Glutamatergic neuron (in vitro differentiated cells): ENCODE measurements at regions not wholly inside any gene's neighbourhood (a gene's known extent, or its start where the extent isn't known, plus 50 kb on each side); places are given as distances from the start of the nearest gene placed in this dataset.
"Not testable (repeated sequence)": the region's sequence is repeated elsewhere in the genome, so short reads cannot be mapped to it uniquely, and the experiment has no call there.

Experiments used
- DNase-seq: peaks from one replicate; pipeline ENCODE4 v3.0.0; 2022
- H3K27ac Mint-ChIP-seq: one replicate; pipeline ENCODE4 v1.8.0; 2020; ENCODE audit warnings: mild to moderate bottlenecking, mixed read lengths, inconsistent platforms; ENCODE audit not compliant: unreplicated experiment
- H3K27me3 Mint-ChIP-seq: one replicate; pipeline ENCODE4 v1.8.0; 2020; ENCODE audit warnings: mild to moderate bottlenecking, moderate library complexity, mixed read lengths, inconsistent platforms; ENCODE audit not compliant: unreplicated experiment
- H3K36me3 Mint-ChIP-seq: one replicate; pipeline ENCODE4 v1.8.0; 2020; ENCODE audit warnings: mild to moderate bottlenecking, mixed read lengths, inconsistent platforms; ENCODE audit not compliant: unreplicated experiment
- H3K4me1 Mint-ChIP-seq: one replicate; pipeline ENCODE4 v1.8.0; 2020; ENCODE audit warnings: mild to moderate bottlenecking, low read depth, mixed read lengths, inconsistent platforms; ENCODE audit not compliant: unreplicated experiment
- H3K4me3 Mint-ChIP-seq: one replicate; pipeline ENCODE4 v1.8.0; 2020; ENCODE audit warnings: mild to moderate bottlenecking, mixed read lengths, inconsistent platforms; ENCODE audit not compliant: unreplicated experiment
- H3K9me3 Mint-ChIP-seq: one replicate; pipeline ENCODE4 v1.8.0; 2020; ENCODE audit warnings: mild to moderate bottlenecking, moderate library complexity, mixed read lengths, inconsistent platforms; ENCODE audit not compliant: unreplicated experiment
- TF ChIP-seq, protein P1 (sequence below): fragments of 200-600 bp; sonication (generic); IDR thresholded peaks from one replicate; pipeline ENCODE4 v1.5.0; 2021; ENCODE audit not compliant: partially characterized antibody, unreplicated experiment

DNA sequence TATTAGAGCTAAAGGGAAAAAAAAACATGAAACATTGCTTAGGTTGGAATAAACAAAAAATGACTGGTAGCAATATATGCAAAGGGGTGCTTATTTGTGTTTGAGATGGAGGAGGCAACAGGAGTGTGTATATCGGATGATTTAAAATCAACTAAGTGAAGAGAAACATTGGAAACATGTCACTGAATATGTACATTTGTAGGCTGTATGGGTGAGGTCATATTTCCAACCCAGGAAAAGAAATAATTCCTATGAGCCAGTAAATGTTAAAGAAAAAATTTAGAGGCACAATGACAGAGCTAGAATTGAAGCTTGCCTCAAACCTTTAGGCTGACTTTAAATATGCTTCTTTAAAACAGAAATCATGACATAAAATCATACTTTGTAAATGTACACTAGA, 709.0 kb upstream of the SEMA3D start:
- TF ChIP-seq, protein P1, sequence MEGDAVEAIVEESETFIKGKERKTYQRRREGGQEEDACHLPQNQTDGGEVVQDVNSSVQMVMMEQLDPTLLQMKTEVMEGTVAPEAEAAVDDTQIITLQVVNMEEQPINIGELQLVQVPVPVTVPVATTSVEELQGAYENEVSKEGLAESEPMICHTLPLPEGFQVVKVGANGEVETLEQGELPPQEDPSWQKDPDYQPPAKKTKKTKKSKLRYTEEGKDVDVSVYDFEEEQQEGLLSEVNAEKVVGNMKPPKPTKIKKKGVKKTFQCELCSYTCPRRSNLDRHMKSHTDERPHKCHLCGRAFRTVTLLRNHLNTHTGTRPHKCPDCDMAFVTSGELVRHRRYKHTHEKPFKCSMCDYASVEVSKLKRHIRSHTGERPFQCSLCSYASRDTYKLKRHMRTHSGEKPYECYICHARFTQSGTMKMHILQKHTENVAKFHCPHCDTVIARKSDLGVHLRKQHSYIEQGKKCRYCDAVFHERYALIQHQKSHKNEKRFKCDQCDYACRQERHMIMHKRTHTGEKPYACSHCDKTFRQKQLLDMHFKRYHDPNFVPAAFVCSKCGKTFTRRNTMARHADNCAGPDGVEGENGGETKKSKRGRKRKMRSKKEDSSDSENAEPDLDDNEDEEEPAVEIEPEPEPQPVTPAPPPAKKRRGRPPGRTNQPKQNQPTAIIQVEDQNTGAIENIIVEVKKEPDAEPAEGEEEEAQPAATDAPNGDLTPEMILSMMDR: no peak
- Mint-ChIP-seq H3K27me3 (no peaks in the 10 kb centered on the region), H3K9me3 (no peaks in the 10 kb centered on the region), H3K4me3 (no peak overlapping the region), H3K27ac (no peak overlapping the region), H3K36me3 (no peaks in the 10 kb centered on the region), H3K4me1 (no peaks in the 10 kb centered on the region)
- DNase-seq: no peak

DNA sequence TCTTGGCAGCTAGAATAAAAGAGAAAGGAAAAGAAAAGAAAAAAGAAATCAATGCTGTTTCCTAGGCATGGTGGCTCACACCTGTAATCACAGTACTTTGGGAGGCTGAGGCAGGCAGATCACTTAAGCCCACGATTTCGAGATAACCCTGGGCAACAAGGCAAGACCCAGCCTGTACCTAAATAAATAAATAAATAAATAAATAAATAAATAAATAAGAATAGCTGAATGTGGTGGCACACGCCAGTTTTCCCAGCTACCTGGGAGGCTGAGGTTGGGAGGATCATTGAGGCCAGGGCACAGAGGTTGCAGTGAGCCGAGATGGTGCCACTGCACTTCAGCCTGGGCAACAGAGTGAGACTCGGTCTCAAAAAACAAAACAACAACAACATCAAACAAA, 705.0 kb upstream of the SEMA3D start:
- H3K27ac Mint-ChIP-seq, H3K9me3 Mint-ChIP-seq, H3K4me1 Mint-ChIP-seq, H3K4me3 Mint-ChIP-seq, DNase-seq, H3K36me3 Mint-ChIP-seq, H3K27me3 Mint-ChIP-seq: not testable (repeated sequence)

DNA sequence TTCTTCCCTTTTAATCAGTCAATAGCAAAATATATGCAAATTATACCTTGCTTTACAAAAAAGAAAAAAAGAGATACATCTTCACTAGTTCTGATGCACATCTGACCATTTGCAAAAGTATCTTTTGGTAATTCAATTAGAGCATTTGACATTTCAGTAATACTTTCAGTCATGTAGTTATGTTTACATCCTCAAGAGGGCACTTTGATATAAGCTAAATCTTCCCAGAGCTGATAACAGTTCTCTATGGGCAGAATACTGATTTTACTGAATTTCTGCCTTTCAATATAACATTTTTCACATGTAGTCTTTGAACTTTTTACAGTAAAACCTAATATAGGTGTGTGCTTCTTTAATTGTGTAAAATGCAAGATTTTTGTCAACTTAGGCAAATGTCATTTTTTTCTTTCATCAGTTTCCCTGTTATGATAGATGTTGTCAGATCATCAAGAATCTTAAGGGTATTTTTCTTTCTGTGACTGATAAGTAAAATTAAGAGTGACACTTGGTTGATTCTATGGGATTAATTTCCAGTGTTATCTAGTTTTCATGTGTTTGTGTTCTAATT, 703.5 kb upstream of the SEMA3D start:
- Mint-ChIP-seq H3K27me3 (no peaks in the 10 kb centered on the region), H3K27ac (no peak overlapping the region), H3K9me3 (no peaks in the 10 kb centered on the region), H3K4me3 (no peak overlapping the region), H3K4me1 (no peaks in the 10 kb centered on the region), H3K36me3 (no peaks in the 10 kb centered on the region)
- no peak for DNase-seq
- TF ChIP-seq, protein P1: peak; percentile 83

DNA sequence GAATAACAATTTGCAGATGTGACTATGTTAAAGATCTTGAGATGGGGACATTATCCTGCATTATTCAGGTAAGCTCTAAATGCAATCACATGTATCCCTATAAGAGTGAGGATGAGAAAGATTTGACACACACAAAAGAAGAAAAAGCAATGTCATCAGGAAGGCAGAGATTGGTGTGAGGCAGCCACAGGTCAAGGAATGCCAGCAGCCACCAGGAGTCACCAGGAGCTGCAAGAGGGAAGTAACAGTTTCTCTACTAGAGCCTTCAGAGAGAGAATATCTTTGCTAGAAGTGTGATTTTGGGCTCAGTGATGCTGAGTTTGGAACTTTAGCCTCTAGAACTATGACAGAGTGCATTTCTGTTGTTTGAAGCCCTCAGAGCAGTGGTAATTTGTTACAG, 700.3 kb upstream of the SEMA3D start:
- H3K4me3 Mint-ChIP-seq: no peak overlapping the region
- no peaks in the 10 kb centered on the region for H3K36me3 Mint-ChIP-seq
- H3K9me3 Mint-ChIP-seq: no peaks in the 10 kb centered on the region
- TF ChIP-seq, protein P1: no peak
- H3K4me1 Mint-ChIP-seq: no peaks in the 10 kb centered on the region
- DNase-seq: no peak
- no peaks in the 10 kb centered on the region for H3K27me3 Mint-ChIP-seq
- no peak overlapping the region for H3K27ac Mint-ChIP-seq

DNA sequence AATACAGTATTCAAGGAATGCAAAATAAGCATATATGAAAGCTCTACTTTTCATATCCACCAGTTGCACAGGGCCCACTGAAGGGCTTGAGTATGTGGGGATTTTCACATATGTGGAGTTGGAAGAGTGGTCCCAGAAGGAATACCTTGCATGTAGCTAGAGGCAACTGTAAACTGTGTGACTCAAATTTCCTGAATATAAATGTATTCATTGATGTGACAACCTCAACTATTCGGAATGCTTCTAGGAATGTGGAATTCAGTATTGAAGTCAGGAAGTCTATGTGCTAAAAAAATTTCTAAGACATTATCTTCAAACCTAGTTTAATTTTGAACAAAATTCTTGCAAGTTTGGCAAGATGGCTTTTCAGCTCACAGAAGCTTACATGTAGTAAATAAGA, 695.5 kb upstream of the SEMA3D start:
- Mint-ChIP-seq H3K9me3 (peaks cover 1% of the 10 kb centered on the region), H3K4me1 (no peaks in the 10 kb centered on the region), H3K36me3 (no peaks in the 10 kb centered on the region), H3K27ac (no peak overlapping the region), H3K27me3 (no peaks in the 10 kb centered on the region), H3K4me3 (no peak overlapping the region)
- no peak for DNase-seq
- TF ChIP-seq, protein P1: no peak
